ENCODE measurements at regions not wholly inside any gene's neighbourhood (a gene's known extent, or its start where the extent isn't known, plus 50 kb on each side); places are given as distances from the start of the nearest gene placed in this dataset.
"Not testable (repeated sequence)": the region's sequence is repeated elsewhere in the genome, so short reads cannot be mapped to it uniquely, and the experiment has no call there.

DNA sequence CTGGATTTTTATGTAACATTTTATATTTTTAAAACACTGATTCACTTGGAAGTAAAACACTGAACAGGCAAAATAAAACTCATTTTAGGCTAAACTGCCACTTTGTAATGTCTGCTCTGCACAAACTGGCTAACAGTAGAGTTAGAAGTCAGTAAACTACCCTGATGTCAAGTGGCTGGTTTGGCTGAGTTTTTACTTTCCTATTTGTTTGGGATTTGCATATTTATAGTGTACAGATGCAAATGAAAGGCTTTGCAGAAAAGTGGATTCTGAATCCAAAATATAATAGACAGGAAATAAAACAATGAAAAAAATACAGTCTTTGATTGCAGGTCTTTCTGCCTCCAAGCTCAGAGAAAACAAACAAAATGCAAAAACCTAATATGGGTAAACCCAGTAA lies 213.1 kb downstream of the CDH26 start:
- DNase-seq: no peak

DNA sequence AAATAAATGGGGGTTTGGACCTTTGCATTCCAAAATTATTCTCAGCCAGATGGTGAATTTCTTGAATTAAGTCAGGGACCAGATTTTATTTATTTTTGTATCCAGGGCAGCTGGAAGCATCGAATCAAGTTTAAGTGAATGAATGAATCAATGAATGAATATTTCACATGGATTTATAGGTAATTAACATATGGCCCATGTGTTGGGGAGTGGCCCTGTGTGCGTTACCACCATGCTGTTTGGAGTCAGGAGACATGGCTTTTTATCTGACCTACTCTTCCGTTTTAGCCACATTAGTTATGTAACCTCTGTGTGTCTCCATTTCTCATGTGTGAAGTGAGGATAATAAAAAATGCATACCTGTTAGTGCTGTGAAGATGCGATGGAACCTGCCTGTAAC lies 213.5 kb downstream of the CDH26 start:
- DNase-seq: no peak

DNA sequence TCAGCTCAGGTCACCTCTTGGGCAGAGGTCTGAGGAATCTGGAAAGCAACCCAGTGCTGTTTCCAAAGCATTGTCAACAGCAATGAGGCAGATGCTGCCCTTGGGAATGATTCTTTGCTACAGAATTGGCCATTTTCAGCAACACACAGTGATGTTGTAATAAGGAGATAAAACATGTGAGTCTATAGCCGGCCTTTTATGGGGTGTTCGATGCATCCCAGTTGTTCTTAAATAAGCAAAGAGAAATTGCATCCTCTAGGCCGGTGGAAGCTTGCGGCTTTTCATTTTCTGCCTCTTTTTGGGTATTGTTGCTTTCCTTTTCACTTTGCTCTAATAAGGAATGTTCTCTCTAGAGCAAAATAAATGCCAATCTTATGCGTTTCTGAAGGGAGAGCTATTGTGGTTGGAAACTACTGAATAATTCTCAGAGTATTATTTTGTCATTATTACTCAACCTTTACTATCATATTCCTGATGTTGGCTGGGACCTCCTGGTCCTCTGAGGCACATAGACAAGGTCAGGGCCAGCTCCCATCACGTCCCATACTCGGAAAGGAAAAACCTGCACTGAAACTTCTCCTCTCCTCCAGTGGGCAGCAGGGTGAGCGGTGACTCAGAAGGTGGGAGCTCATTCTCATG lies 214.2 kb downstream of the CDH26 start:
- no peak for DNase-seq

DNA sequence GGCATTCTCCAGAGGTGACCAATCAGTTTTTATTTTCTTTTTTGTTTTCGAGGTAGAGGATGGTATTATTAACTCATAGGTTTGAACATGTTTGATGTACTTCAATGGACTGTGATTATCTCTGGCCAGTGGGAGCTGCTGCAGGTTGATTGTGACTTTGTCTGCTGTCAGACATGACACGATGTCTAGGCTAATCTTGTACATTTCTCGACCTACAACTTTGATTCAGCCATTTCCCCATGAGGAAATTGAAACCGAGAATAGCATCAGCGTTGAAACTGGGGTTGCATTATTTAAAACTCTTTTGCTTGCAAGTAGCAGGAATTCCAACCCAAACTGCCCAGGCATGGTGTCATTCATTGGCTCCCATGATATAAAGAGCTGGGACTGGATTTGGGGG lies 218.9 kb downstream of the CDH26 start:
- DNase-seq: no peak

DNA sequence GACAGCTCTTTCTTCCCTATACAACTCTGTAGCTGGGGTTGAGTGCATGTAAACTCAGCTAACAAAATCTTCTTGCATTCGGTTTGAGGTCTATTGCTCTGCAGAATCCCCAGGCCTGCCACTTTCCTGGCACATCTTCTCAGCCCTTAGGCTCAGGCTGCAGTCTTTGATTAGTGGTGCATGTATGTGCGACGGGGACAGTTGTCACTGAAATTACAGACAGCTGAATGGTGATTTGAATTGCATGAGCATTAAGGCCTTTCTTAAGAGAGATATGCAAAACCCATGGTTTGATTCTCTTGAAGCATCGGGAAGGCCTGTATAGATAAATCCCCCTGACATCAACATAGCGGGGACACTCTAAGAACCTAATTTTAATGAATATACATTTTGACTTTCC lies 222.8 kb downstream of the CDH26 start:
- no peak for DNase-seq

DNA sequence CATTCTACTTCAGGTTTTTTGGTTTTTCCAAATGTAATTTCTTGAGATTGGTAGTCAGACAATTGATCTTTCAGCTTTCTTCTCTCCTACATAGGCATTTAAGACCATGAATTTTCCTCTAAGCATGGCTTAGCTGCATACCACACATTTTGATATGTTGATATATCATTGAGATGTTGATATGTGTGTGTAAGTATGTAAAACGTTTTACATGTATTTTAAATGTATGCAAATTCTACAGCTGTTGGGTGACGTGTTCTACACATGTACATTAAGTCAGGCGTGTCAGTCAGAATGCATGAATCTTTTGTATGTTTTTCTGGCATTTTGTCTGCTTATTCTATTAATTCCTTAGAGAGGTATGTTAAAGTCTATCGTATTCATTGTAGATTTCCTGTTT lies 228.2 kb downstream of the CDH26 start:
- DNase-seq: no peak

DNA sequence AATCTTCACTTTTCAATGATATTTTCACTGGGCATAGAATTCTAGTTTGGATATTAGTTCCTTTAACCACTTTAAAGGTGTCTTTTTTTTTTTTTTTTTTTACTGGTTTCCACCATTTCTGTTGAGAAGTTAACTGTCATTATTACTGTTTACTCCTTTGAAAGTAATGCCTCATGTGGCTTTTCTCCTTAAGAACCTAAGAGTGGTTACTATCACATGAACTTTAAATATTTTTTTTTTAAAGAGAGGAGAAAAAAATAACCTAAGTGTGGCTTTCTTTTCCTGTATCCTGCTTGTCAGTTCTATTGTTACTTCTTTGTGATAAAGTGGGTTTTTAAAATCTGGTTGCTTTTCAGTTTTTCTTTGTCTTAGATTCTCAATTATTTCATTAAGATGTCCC lies 229.5 kb downstream of the CDH26 start:
- no peak for DNase-seq

DNA sequence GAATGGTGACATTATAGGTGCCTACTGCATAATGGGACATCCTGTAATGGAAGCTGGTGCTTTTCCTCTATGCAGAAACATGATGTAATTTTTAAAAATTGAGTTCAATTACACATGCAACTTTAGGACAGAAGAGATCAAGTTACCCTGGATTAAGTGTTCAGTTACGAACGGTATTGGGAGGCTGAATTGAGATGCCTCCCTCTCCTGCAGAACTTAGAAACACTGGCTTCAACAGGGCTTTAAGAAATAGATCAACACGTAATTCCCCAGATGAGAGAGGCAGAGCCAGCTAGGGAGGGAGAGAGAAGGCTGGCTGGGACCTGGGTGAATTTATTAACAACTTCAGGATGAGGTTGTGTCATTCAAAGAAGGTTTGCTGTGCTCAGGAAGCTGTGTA lies 232.8 kb downstream of the CDH26 start:
- DNase-seq: no peak

DNA sequence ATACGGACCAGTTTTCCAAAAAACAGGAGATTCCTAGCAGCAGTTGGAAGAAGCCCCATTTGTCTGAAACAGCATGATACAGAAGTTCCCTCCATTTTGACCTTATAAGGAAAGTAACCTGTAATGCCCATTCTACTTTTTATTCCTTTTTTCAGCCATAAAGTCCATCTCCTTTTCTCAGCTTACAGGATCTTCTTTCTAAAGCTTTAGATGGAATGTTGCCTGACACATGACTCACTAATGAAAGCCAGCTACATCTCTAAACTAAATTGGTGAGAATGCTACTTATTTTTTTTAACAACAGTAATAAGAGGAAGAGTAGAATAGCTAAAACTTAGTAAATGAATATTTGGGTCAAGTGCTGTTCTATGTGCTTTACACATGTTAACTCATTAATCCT lies 234.1 kb downstream of the CDH26 start:
- DNase-seq: no peak

DNA sequence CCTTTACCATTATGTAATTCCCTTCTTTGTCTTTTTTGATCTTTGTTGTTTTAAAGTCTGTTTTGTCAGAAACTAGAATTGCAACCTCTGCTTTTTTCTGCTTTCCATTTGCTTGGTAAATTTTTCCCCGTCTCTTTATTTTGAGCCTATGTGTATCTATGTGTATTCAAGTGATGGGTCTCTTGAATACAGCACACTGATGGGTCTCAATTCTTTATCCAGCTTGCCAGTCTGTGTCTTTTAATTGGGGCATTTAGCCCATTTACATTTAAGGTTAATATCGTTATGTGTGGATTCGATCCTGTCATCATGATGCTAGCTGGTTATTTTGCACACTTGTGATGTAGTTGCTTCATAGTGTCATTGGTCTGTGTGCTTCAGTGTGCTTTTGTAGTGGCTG lies 240.9 kb downstream of the CDH26 start:
- not testable (repeated sequence) for DNase-seq

DNA sequence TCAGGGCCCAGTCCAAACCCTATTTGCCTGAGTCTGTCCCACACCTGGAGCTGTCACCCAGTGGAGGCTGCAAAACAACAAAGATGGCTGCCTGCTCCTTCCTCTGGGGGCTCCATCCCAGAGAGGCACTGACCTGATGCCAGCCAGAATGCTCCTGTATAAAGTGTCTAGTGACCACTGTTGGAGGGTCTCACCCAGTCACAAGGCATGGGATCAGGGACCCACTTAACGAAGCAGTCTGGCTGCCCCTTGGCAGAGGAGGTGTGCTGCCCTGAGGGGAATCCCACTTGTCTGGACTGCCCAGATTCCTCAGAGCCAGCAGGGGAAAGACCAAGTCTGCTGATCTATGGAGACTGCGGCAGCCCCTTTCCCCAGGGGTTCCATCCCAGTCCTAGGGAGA lies 241.6 kb downstream of the CDH26 start:
- no peak for DNase-seq

DNA sequence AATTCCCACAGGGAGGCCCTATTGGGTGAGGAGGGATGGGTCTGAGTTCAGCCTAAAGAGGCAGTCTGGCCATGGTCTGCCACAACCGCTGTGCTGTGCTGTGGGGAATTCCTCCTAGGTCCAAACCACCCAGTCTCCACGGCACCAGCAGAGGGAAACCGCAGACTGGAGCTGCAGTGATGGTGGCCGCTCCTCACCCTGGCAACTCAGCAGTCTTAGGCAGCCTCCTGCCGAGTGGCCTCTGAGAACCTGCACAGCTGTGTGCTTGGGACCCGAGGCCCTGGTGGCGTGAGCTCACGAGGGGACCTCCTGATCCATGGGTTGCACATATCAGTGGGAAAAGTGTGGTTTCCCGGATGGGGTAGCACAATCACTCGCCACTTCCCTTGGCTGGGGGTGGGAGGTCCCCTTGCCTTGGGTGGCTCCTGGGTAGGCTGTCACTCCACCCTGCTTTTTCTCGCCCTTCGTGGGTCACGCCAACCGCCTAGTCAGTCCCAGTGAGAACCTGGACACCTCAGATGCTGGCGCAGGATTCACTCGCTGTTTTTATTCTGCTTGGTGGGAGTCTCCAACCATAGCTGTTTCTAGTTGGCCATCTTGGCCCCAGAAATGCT lies 242.2 kb downstream of the CDH26 start:
- no peak for DNase-seq

DNA sequence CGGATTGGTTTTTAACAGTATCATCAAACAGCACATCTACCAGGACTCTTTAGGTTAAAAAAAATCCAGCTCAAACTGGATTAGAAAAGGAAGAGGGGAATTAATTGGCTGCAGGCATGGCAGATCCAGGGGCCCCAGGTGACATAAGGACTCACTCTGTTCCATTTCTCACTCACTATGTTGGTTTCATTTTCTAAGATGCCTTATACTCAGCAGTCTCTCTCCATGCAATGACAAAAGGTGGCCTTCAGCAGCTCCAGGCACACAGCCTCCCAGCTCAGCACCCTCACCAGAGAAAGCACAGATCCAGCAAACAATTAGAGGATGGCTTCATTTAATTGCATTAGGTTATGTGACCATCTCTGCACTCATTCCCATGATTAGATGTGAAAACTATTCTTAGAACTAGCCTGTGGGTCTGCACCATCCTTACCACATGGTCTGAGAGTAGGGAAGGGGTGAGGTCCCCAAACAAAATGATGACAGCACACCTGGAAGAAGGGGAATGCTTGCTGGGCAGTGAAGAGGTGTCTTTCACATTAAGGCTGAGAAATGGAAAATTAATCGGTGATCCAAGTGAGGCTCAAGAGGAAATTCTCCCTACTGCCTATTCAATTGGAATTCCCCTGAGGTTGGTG lies 243.1 kb downstream of the CDH26 start:
- DNase-seq: no peak

DNA sequence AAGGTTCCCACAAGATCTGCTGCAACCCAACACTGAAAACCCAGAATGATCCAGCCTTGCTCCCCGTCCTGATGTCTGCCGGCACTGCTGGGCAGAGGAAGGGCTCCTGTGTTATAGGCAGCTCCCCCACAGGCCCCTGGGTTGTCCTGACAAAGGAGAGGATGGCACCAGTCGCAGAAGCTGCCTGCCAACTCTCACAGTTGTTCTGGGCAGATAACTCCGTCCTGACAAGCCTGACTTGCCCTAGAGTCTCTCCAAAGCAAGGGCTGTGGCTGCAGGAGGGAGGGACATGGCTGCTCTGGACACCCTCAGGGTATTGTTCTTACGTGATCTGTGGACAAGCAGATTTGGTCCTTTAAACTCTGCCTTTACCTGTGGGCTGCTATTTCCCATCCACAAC lies 243.8 kb downstream of the CDH26 start:
- DNase-seq: no peak

DNA sequence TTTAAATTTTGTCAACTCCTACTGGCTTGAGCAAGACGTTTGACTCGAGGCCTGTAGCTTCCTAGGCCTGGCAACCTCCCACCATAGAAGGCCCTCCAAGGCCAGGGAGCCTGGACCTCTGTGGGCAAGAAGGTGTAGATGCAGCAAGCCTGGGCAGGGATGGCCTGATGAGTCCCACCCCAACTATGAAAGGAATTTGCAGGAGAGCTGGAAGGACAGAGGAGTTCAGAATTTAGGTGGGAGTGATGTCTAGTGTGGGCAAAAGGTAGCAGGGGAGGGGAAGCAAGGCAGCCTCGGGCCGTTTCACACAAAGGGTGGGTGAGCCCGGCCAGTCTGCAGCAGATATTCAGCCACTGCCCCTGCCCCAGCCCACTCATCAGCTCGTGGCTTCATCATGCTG lies 245.2 kb downstream of the CDH26 start:
- DNase-seq: no peak

DNA sequence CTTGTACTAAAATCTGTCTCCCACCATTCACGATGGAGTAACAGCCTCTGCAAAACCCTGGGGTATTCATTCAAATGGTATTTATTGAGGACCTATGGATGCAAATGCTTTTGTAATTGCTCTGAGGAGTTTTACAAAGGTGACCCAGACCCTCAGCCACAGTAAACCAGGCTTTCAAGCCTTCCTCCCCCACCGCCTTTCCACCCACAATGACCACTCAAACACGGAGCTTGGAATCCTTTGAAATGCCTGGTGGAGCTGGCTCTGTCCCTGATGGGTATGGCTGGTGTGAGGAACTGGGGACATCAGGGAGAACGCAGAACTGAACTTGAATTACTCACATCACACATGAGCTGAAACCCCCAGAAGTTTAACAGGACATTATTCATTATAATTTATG lies 246.4 kb downstream of the CDH26 start:
- DNase-seq: no peak

DNA sequence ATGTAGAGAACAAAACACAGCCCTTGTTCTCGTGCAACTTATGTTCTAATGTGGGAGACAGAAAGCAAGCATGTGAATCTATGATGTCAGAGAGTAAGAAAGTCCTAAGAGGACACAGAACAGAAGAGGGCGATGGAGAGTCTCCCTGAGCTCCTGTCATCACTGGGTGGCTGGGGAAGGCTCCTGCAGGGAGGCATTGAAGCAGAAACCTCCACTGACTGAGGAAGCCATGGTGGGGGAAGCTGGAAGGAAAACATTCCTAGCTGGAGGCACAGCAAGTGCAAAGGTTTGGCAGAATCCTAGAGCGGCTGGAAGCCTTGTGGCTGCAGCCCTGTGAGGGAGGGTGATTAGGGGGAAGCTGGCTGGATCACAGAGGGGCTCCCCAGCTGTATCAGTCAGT lies 248.0 kb downstream of the CDH26 start:
- peak; percentile 41 to 78 (median 70) for DNase-seq

DNA sequence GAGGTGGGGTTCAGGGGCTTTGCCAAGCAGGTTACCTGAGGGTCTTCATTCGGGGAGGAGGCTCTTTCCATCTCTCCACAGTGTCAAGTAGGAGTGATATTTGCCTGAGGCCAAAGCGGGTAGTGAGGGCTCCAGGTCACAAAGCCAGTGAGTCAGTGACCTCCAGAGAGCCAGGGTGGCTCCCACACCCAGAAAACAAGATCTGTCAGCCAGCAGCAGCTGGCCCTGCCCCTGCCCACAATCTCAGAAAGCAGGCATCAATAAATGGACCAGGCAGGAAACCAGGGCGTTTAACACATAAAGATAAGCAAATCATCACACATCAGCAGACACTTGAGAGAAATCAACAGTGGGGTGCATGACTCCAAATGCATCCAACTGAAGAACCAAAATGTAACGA lies 250.8 kb downstream of the CDH26 start:
- DNase-seq: no peak

DNA sequence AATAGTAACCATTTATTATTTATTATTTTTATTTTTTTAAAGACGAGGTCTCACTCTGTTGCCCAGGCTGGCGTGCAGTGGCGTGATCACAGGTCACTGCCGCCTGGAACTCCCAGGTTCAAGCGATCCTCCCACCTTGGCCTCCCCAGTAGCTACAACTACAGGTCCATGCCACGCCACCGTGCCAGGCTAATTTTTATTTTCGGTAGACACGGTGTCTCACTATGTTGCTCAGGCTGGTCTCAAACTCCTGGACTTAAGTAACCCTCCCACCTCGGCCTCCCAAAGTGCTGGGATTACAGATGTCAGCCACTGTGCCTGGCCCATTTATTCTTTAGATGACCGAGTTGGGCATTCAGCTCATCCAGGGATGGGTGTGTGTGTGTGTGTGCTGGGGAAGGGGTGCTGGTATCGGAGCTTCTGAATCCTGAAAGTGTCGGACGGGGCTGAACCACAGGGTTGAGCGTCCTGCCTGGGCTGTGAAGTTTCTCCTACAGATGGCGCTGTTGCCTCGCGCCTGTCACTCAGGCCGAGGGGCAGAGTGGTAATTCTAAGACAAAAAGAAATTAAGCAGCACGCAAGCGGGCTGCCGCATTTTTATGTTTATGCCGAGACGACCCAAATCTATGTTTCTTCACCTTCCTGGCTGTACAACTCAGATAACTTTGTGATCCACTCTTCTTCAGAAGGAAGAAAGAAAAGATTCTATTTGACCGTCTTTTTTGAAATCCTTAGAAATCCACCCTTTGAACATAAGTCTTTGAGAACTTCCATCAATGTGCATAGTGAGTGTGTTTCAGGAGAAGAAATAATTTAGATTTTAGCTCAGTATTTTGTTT lies 252.8 kb downstream of the CDH26 start:
- DNase-seq: peak; percentile 71 to 82 (median 81)

DNA sequence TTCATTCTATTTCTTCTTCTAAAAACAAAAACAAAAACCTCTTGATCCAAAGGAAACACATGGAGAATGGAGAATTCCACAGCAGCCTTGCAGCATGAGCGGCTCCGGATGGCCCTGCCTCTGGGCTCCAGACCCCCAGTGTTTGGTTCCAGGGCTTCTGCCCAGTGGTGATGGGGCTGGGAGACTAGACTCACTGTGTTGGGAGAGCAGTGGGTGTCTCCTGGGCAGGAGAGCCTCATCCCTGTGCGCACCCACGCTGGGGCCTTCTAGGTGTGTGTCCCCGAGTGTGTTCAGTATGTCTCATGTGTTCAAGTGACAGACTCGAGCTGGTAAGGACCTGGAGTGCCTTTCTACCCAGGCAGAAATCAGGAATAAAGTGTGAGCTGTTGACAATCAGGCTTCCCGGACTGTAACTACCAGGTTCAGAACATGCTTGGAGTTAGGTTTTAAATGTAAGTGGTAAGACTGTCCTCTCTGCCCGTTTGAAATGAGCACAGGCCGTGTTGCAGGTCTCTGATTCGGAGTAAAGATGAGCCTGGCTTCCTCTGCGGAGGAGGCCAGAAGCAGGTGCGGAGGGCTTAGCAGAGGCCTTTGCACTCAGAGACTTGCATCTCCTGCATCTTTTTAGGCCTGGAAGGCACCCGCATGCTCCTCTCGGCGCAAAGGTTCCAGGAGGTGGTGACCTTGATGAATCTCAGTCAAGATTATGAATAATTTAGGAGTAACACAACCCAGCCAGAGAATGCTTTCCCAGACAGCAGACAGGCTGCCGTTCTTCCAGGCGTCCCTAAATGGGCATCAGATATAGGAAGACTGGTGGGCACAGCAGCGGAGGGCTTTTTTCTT lies 253.6 kb downstream of the CDH26 start:
- no peak for DNase-seq

DNA sequence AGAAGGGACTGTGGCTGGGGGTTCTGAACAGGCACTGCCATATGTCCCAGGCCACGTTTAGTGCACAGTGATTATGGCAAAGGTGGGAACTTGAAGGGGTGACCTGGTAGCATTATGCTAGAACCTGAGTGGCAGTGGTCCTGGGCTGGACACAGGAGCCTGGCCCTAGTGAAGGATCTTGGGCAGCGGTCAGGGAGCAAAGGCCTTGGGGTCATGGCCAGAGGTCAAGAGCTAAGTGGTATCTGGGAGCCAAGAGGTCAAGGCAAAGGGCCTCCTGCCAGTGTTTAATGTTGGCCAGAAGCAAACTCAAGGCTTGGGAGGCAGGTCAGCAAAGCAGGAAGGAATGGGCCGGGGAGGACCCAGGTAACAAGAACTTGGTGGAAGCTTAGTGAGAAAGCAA lies 254.5 kb downstream of the CDH26 start:
- DNase-seq: no peak

DNA sequence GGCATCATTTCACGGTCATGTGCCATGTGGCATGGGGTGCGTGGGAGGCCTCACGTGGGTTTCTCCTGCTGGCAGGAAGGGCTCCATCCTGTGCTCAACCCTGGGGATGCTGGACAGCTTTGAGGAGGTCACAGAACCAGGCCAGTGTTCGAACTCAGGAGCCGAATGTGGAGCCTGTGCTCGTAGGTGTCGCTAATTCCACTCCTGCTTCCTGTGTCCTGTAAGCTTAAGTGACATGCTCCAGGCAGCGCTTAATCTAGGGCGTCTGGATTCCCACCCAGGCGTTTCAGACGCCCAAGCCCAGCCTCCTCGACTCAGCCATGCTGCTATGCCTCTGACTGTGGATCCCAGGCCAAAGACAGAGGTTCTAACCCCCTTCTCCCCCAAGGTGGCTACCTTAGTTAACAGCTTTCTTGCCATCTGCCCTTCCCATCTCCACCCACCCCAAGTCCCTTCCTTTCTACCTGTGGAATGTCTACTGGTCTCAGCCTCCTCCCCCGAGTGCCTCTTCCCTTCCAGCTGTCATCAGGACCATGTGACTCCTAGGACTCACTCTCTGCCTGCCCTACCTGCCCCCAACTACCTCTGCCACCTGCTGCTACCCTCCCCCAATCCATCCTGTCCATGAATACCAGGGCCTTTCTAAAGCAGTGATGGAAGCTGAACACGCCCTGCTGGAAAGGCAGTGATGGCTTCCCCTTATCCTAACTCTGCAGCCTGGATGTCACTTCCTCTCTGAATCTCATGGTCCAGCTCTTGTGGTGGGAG lies 255.1 kb downstream of the CDH26 start:
- no peak for DNase-seq

Data from suppressor macrophage (primary cell).